A549 (cell line): ENCODE measurements at regions not wholly inside any gene's neighbourhood (a gene's known extent, or its start where the extent isn't known, plus 50 kb on each side); places are given as distances from the start of the nearest gene placed in this dataset.

Experiments used
- ATAC-seq, 2 experiments: fragments of 200-7000 bp in 1 of 2; fragments of >200 bp in 1 of 2; cut with Nextera tagmentation in 1 of 2; cut with Tn5 transposase in 1 of 2; 3 replicates each; pipeline versions ENCODE4 v1.8.0 to v1.9.1; 2018 to 2020; ENCODE audit warnings: mild to moderate bottlenecking in 1 of 2, moderate library complexity in 1 of 2
- CTCF ChIA-PET: fragments of 300-600 bp; sonication (Branson Sonifier 250); formaldehyde crosslinking; extraction: SDS; loops from one replicate; lab custom pipeline; 2021; ENCODE audit warnings: antibody characterized with exemption, inconsistent platforms; lab: Yijun Ruan, JAX
- POLR2A ChIA-PET: fragments of 350-600 bp; formaldehyde crosslinking; extraction: SDS; loops from one replicate; lab custom pipeline; 2021; ENCODE audit warnings: antibody characterized with exemption, inconsistent platforms; lab: Yijun Ruan, JAX
- DNase-seq, 2 experiments: peaks; one replicate each; pipeline versions ENCODE4 v3.0.0 to v3.0.0-alpha.2; 2011 to 2016; ENCODE audit warnings: low read depth in 1 of 2, low spot score in 1 of 2
- FAIRE-seq: peaks from 2 replicates; lab custom pipeline; 2011; peaks lifted over from hg19 to GRCh38; lab: Jason Lieb, UNC
- H3K27ac ChIP-seq, 2 experiments: fragments of >200 bp; sonication (Bioruptor Twin); formaldehyde crosslinking; 3 replicates each; pipeline ENCODE4 v1.5.1; 2016 to 2017
- H3K4me1 ChIP-seq: fragments of >200 bp; sonication (Bioruptor Twin); formaldehyde crosslinking; 3 replicates; pipeline ENCODE4 v1.6.1; 2016
- H3K4me2 ChIP-seq: fragments of >200 bp; sonication (Bioruptor Twin); formaldehyde crosslinking; 3 replicates; pipeline ENCODE4 v1.6.1; 2016
- H3K4me3 ChIP-seq: fragments of >200 bp; sonication (Bioruptor Twin); formaldehyde crosslinking; 3 replicates; pipeline ENCODE4 v1.5.1; 2016
- H3K9me3 ChIP-seq: fragments of >200 bp; sonication (Bioruptor Twin); formaldehyde crosslinking; 3 replicates; pipeline ENCODE4 v1.6.1; 2016
- ATOH8 ChIP-seq: fragments of 250-450 bp; sonication (Bioruptor Pico); IDR thresholded peaks from 2 replicates; pipeline ENCODE4 v1.5.0; 2020; ENCODE audit warnings: low read depth, mild to moderate bottlenecking, moderate library complexity
- BCL3 ChIP-seq: fragments of >200 bp; sonication (Bioruptor Twin); formaldehyde crosslinking; IDR thresholded peaks from 3 replicates; pipeline ENCODE4 v1.6.1; 2016
- CTCF ChIP-seq: fragments of >200 bp; sonication (Bioruptor Twin); formaldehyde crosslinking; IDR thresholded peaks from 3 replicates; pipeline ENCODE4 v1.5.1; 2016
- GATA3 ChIP-seq: IDR thresholded peaks from 2 replicates; pipeline ENCODE4 v1.6.1; 2012; ENCODE audit warnings: borderline replicate concordance
- HMGXB4 ChIP-seq: fragments of 250-450 bp; sonication (Bioruptor Pico); IDR thresholded peaks from 2 replicates; pipeline ENCODE4 v1.5.0; 2021; ENCODE audit warnings: mild to moderate bottlenecking, moderate library complexity, borderline replicate concordance
- NFE2L2 ChIP-seq: fragments of 150-350 bp; conservative IDR thresholded peaks from 2 replicates; pipeline ENCODE4 v1.6.1; 2014; ENCODE audit warnings: low read length
- NR3C1 ChIP-seq: fragments of >200 bp; sonication (Bioruptor Twin); formaldehyde crosslinking; IDR thresholded peaks from 3 replicates; pipeline ENCODE4 v1.6.1; 2017
- PBX3 ChIP-seq: IDR thresholded peaks from 2 replicates; pipeline ENCODE4 v1.6.1; 2012
- PHF8 ChIP-seq: fragments of 200-600 bp; sonication (generic); IDR thresholded peaks from 2 replicates; pipeline ENCODE4 v1.6.1; 2016; ENCODE audit warnings: low read depth, mild to moderate bottlenecking, antibody characterized with exemption, moderate library complexity, borderline replicate concordance
- POLR2A ChIP-seq: IDR thresholded peaks from 2 replicates; pipeline ENCODE4 v1.6.1; 2012; ENCODE audit warnings: mild to moderate bottlenecking, low read length
- RAD21 ChIP-seq, 2 experiments: fragments of >200 bp in 1 of 2; sonication (Bioruptor Twin) in 1 of 2; formaldehyde crosslinking in 1 of 2; IDR thresholded peaks in 1 of 2; conservative IDR thresholded peaks in 1 of 2; 2 replicates in 1 of 2; 3 replicates in 1 of 2; pipeline ENCODE4 v1.6.1; 2012 to 2018; ENCODE audit warnings: inconsistent platforms in 1 of 2
- RARB ChIP-seq: fragments of 250-450 bp; sonication (Bioruptor Pico); IDR thresholded peaks from 2 replicates; pipeline ENCODE4 v1.8.0; 2021; ENCODE audit warnings: mild to moderate bottlenecking, moderate library complexity
- RCOR1 ChIP-seq: fragments of 150-350 bp; IDR thresholded peaks from 2 replicates; pipeline ENCODE4 v1.6.1; 2014; ENCODE audit warnings: antibody characterized with exemption, low read length, low read depth
- REST ChIP-seq: fragments of 200-600 bp; sonication (generic); IDR thresholded peaks from 2 replicates; pipeline ENCODE4 v1.6.1; 2016; ENCODE audit warnings: antibody characterized with exemption, mild to moderate bottlenecking, moderate library complexity
- SMC3 ChIP-seq: fragments of >200 bp; sonication (Bioruptor Twin); formaldehyde crosslinking; IDR thresholded peaks from 3 replicates; pipeline ENCODE4 v1.6.1; 2018; ENCODE audit warnings: inconsistent platforms
- SREBF2 ChIP-seq: fragments of 450-650 bp; IDR thresholded peaks from 2 replicates; pipeline ENCODE4 v1.6.1; 2014; ENCODE audit warnings: mild to moderate bottlenecking, moderate library complexity
- USF2 ChIP-seq: fragments of 450-650 bp; IDR thresholded peaks from 2 replicates; pipeline ENCODE4 v1.6.1; 2014; ENCODE audit warnings: antibody characterized with exemption
- ZNF302 ChIP-seq: fragments of 250-450 bp; sonication (Bioruptor Pico); IDR thresholded peaks from 2 replicates; pipeline ENCODE4 v1.9.0; 2021; ENCODE audit warnings: inconsistent platforms, mild to moderate bottlenecking, moderate library complexity
- ZSCAN20 ChIP-seq: fragments of 250-450 bp; sonication (Bioruptor Pico); IDR thresholded peaks from 2 replicates; pipeline ENCODE4 v1.8.0; 2022; ENCODE audit warnings: mild to moderate bottlenecking, moderate library complexity
- WGBS: methylation state at CpG from one replicate; pipeline ENCODE4 v1.1.6; 2017; ENCODE audit errors: missing lambda C conversion rate; 5-methylcytosine and 5-hydroxymethylcytosine counted together

- POLR2A ChIA-PET = no interaction called here
- H3K9me3 ChIP-seq = no peaks in the 10 kb centered on the region
- TF ChIP-seq HMGXB4 (CRISPR knock-in tag) (no peak), ATOH8 (CRISPR knock-in tag) (no peak), ZNF302 (CRISPR knock-in tag) (no peak), PBX3 (no peak), NFE2L2 (no peak), NR3C1 (no peak)
- no peak overlapping the region for H3K4me3 ChIP-seq
- no peak for FAIRE-seq
- no peak for ATAC-seq
- CTCF ChIA-PET = no interaction called here
- no peaks in the 10 kb centered on the region for H3K4me1 ChIP-seq
- DNase-seq = no peak
- no peak overlapping the region for H3K27ac ChIP-seq
- WGBS = 50% methylated on average over 3 of the region's 3 CpGs
- H3K4me2 ChIP-seq = no peak overlapping the region
These were observed 373.0 kb upstream of the HTR2C start for GRCh38 chrX:114210879-114211278.

GRCh38 chrX:114201622-114202021, 382.3 kb upstream of the HTR2C start:
- WGBS = 31% methylated on average over 4 of the region's 4 CpGs
- Histone ChIP-seq H3K27ac (no peak overlapping the region), H3K4me2 (no peak overlapping the region), H3K4me3 (no peak overlapping the region), H3K9me3 (no peaks in the 10 kb centered on the region), H3K4me1 (no peaks in the 10 kb centered on the region)
- ATAC-seq = no peak
- ChIA-PET CTCF (no interaction called here), POLR2A (no interaction called here)
- no peak for DNase-seq
- TF ChIP-seq GATA3 = no peak
- TF ChIP-seq CTCF = no peak
- no peak for TF ChIP-seq RARB (CRISPR knock-in tag)
- no peak for TF ChIP-seq BCL3
- peak; percentile 77 for FAIRE-seq

GRCh38 chrX:114181195-114181594, 402.7 kb upstream of the HTR2C start:
- Histone ChIP-seq H3K27ac (no peak overlapping the region), H3K4me1 (no peaks in the 10 kb centered on the region), H3K4me3 (no peak overlapping the region), H3K4me2 (no peak overlapping the region), H3K9me3 (no peaks in the 10 kb centered on the region)
- ChIA-PET CTCF (no interaction called here), POLR2A (no interaction called here)
- 0% methylated on average over 1 of the region's 1 CpG for WGBS
- TF ChIP-seq POLR2A (no peak), RAD21 (conservative IDR thresholded peaks at IDR 0.05 in 1 of 2, IDR thresholded peaks at IDR 0.05 in 1 of 2) (no peak), PHF8 (no peak), REST (no peak), USF2 (no peak), BCL3 (no peak), GATA3 (no peak), RCOR1 (no peak), SREBF2 (no peak), ZSCAN20 (CRISPR knock-in tag) (no peak), SMC3 (no peak)
- DNase-seq (no peak), FAIRE-seq (peak; percentile 70), ATAC-seq (no peak)
